ENCODE measurements at regions not wholly inside any gene's neighbourhood (a gene's known extent, or its start where the extent isn't known, plus 50 kb on each side); places are given as distances from the start of the nearest gene placed in this dataset.

GRCh38 chr15:53297828-53298227 lies 461.6 kb downstream of the WDR72 start:
- Histone ChIP-seq H3K36me3 (no peaks in the 10 kb centered on the region), H3K9me3 (no peaks in the 10 kb centered on the region), H3K4me1 (no peaks in the 10 kb centered on the region), H3K4me3 (no peak overlapping the region), H3K27ac (no peak overlapping the region), H3K27me3 (no peaks in the 10 kb centered on the region)
- no peak for DNase-seq (ENCODE audit: low spot score in 2 of 2)
- intact Hi-C loops (cut with DNase I), result no loop called here
- TF ChIP-seq, protein P1, sequence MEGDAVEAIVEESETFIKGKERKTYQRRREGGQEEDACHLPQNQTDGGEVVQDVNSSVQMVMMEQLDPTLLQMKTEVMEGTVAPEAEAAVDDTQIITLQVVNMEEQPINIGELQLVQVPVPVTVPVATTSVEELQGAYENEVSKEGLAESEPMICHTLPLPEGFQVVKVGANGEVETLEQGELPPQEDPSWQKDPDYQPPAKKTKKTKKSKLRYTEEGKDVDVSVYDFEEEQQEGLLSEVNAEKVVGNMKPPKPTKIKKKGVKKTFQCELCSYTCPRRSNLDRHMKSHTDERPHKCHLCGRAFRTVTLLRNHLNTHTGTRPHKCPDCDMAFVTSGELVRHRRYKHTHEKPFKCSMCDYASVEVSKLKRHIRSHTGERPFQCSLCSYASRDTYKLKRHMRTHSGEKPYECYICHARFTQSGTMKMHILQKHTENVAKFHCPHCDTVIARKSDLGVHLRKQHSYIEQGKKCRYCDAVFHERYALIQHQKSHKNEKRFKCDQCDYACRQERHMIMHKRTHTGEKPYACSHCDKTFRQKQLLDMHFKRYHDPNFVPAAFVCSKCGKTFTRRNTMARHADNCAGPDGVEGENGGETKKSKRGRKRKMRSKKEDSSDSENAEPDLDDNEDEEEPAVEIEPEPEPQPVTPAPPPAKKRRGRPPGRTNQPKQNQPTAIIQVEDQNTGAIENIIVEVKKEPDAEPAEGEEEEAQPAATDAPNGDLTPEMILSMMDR (IDR thresholded peaks at IDR 0.05), result no peak

DNA sequence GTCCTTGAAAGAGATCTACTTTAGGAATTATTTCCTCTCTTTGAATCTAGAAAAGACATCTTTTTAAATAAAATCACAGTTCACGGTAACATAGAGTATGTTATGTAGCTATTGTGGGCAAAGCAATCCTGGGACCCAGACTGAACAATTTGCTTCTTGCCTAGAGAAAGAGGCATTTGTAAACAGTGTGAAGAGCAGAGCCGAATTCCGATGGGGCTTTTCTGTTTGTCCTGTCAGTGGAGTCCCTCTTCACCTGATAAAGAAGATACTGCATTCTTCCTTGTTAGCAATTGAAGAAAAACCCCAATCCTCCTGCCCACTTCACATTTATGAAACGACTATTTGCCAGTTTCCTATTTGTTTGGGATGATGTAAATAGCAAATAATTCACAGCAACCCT lies 462.9 kb downstream of the WDR72 start:
- DNase-seq (ENCODE audit: low spot score in 2 of 2), result no peak
- Histone ChIP-seq H3K36me3 (no peaks in the 10 kb centered on the region), H3K4me3 (no peak overlapping the region), H3K4me1 (no peaks in the 10 kb centered on the region), H3K9me3 (no peaks in the 10 kb centered on the region), H3K27me3 (no peaks in the 10 kb centered on the region), H3K27ac (no peak overlapping the region)
- TF ChIP-seq, protein P1 (IDR thresholded peaks at IDR 0.05), result no peak
- intact Hi-C loops (cut with DNase I), result no loop called here

GRCh38 chr15:53295574-53295973 lies 463.9 kb downstream of the WDR72 start:
- Histone ChIP-seq H3K27ac (no peak overlapping the region), H3K36me3 (no peaks in the 10 kb centered on the region), H3K4me1 (no peaks in the 10 kb centered on the region), H3K27me3 (no peaks in the 10 kb centered on the region), H3K4me3 (no peak overlapping the region), H3K9me3 (no peaks in the 10 kb centered on the region)
- DNase-seq (ENCODE audit: low spot score in 2 of 2), result no peak
- intact Hi-C loops (cut with DNase I), result no loop called here
- TF ChIP-seq, protein P1 (IDR thresholded peaks at IDR 0.05), result no peak

DNA sequence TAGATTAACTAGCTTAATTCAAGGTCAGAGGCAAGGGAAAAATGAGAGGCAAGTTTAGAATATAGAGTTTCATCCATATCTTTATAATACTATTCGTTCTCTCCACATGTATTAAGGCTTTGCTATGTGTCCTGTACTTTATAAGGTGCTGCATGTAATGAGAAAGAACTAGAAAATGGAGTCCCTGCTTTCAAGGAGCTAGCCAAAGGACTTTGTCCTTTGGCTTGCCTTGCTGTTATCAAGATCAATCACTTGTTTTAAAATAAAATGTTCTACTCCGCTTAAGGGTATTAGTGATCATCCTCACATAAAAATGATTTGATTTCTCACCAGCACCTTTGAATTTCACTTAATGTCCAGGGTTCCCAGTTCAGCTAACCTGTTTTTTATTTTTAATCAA lies 470.9 kb downstream of the WDR72 start:
- no peaks in the 10 kb centered on the region for H3K27me3 ChIP-seq
- no peak for DNase-seq (ENCODE audit: low spot score in 2 of 2)
- H3K36me3 ChIP-seq, result no peaks in the 10 kb centered on the region
- H3K27ac ChIP-seq, result no peak overlapping the region
- TF ChIP-seq, protein P1 (IDR thresholded peaks at IDR 0.05), result no peak
- no peak overlapping the region for H3K4me3 ChIP-seq
- intact Hi-C loops (cut with DNase I), result no loop called here
- no peaks in the 10 kb centered on the region for H3K9me3 ChIP-seq
- H3K4me1 ChIP-seq, result no peaks in the 10 kb centered on the region

DNA sequence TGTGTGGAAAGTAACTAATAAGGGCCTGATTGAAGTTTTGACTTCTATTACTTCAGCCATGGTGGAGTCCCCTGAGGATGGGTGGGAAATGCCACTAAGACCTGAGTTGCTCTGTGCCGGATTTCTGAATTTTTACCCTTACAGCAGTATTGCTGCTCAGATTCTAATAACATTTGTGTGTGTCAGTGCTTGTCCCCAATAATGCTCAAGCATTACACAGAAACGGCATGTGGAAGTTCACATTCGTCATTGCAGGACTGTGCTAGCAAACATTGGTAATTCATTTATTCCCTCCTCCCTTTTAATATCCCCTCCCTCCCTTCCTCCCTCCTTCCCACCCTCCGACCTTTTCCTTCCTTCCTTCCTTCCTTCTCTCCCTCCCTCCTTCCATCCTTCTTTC lies 484.5 kb upstream of the ONECUT1 start:
- Histone ChIP-seq H3K27me3 (no peaks in the 10 kb centered on the region), H3K4me1 (no peaks in the 10 kb centered on the region), H3K27ac (no peak overlapping the region), H3K36me3 (no peaks in the 10 kb centered on the region), H3K4me3 (no peak overlapping the region), H3K9me3 (no peaks in the 10 kb centered on the region)
- TF ChIP-seq, protein P1 (IDR thresholded peaks at IDR 0.05), result no peak
- DNase-seq (ENCODE audit: low spot score in 2 of 2), result no peak
- intact Hi-C loops (cut with DNase I), result no loop called here

DNA sequence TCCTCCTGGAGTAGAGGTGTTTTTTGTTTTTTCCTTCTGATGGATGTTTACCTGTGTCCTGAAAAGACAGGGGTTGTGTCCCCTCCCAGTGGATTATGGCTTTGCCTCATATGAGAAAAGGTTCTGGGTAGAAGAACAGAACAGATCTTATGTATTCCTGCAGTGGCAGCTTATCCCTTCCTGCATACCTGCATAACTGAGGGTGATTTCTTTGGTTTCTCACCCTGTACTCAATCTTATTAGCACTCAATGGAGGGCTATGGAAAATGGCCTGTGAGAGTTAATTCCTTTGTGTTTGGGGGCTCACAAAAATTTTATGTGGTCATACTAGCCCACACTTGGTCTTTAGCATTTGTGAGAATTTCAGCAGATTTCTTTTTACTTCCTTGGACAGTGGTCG lies 482.0 kb upstream of the ONECUT1 start:
- Histone ChIP-seq H3K9me3 (no peaks in the 10 kb centered on the region), H3K36me3 (no peaks in the 10 kb centered on the region), H3K27me3 (no peaks in the 10 kb centered on the region), H3K27ac (no peak overlapping the region), H3K4me3 (no peak overlapping the region), H3K4me1 (no peaks in the 10 kb centered on the region)
- TF ChIP-seq, protein P1 (IDR thresholded peaks at IDR 0.05), result no peak
- intact Hi-C loops (cut with DNase I), result no loop called here
- DNase-seq (ENCODE audit: low spot score in 2 of 2), result no peak
